H1 (cell line): ENCODE measurements at regions not wholly inside any gene's neighbourhood (a gene's known extent, or its start where the extent isn't known, plus 50 kb on each side); places are given as distances from the start of the nearest gene placed in this dataset.

Source experiments
- CTCF ChIP-seq, 3 experiments: IDR thresholded peaks; 1 replicate in 2 of 3; 2 replicates in 1 of 3; pipeline versions ENCODE4 v1.5.1 to v1.6.1; 2011; ENCODE audit warnings: low read length in 3 of 3, mild to moderate bottlenecking in 3 of 3, inconsistent platforms in 2 of 3, low read depth in 1 of 3, moderate library complexity in 1 of 3; ENCODE audit not compliant: insufficient read depth in 1 of 3; ENCODE audit errors: control extremely low read depth in 1 of 3
- TAF1 ChIP-seq: IDR thresholded peaks from 2 replicates; pipeline ENCODE4 v1.6.1; 2011; ENCODE audit warnings: mild to moderate bottlenecking, low read depth, low read length

- TF ChIP-seq CTCF (IDR thresholded peaks at IDR 0.05; ENCODE audit: control extremely low read depth in 1 of 3, insufficient read depth in 1 of 3, low read depth in 1 of 3, low read length in 3 of 3) (peak in 1 of 3 experiments; percentile 21; a peak in 1 of 4 replicates), TAF1 (no peak)
These were observed 1076.1 kb upstream of the NCAM2 start for GRCh38 chr21:19922122-19922521.
